ENCODE measurements at regions not wholly inside any gene's neighbourhood (a gene's known extent, or its start where the extent isn't known, plus 50 kb on each side); places are given as distances from the start of the nearest gene placed in this dataset.

GRCh38 chr3:177541541-177541940 lies 344.3 kb upstream of the TBL1XR1 start:
- no peak for DNase-seq

GRCh38 chr3:177545964-177546363 lies 348.7 kb upstream of the TBL1XR1 start:
- DNase-seq: no peak

DNA sequence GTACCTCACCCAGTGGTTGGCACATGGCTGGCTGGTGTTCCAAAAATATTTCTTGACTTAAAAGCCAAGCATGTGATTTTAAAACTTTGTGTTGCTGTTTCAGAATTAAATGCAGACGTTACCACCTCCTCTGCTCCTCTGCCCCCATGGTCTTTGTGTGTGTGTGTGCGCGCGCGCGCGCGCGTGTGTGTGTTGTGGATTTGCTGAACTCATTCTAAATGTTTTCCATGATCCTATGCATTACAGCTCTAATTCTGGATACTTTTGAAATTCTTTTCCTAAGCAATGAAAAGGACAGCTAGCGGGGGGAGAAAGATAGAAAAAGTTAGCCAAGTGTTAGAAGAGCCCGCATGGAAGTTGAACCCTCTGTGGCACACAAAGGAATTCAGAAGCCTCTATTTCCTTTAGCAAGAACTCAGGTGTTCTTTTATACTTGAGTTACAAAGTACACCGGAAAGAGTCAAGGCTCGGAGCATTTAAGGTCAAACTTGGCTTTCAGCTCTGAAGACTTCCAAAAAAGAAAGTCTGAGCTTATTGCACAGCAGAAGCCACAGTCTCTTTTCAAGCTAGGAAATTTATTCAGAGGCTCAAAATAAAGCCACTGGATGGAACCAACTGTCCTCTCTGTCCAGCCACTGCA lies 350.5 kb upstream of the TBL1XR1 start:
- no peak for DNase-seq

DNA sequence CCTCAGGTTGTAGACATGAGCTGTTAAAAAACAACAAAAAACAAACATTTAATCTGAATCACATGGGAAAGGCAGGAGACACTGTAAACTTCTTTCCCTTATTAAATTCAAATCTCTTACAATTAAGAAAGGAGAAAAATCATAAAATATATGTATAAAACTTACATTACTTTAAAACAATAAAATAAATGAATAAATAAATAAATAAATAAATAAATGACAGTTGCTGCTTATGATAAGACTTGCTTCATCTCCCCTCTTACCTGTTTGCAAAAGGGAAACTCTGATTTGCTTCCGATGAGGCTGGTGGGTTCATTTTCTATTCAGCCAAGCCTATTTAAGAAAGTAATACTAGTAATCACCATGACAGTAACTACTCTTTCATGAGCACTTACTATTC lies 353.4 kb upstream of the TBL1XR1 start:
- DNase-seq: no peak

DNA sequence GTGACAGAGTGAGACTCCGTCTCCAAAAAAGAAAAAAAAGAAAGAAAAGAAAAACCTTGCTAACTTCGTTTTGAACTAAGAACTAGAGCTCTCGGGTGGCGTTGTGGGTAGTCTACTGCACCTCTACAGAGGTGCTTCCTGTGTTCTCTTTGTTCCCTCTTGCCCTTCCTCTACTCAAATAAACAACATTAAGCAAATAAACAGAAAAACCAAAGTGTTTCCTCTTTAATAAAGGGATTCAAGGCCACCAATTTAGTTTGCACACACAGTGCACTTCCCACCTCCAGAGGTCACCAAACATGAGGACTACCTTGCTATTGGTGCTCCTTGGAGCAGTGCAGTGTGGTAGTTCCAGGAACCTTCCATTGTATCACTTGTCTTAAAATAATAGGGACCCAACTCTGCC lies 354.2 kb upstream of the TBL1XR1 start:
- DNase-seq: no peak

- DNase-seq: no peak
These were observed 354.8 kb upstream of the TBL1XR1 start for GRCh38 chr3:177552051-177552450.

DNA sequence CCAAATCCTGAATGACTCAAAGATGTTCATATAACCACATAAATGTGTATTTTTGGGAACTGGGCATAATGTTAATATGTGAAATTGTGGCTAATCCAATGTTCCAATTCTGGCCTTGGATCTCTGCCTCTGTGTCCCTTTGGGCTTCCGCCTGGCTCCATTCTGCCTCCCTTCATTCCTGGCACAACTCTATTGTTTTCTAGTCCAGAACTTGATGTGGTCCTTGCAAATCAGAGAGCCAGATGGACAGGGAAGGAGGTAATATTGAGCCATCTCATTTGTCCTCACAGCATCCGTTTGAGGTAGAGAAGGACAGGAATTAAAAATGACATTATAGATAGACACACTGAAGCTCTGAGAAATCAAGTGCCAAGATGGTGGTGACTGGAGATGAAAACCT lies 355.7 kb upstream of the TBL1XR1 start:
- no peak for DNase-seq

DNA sequence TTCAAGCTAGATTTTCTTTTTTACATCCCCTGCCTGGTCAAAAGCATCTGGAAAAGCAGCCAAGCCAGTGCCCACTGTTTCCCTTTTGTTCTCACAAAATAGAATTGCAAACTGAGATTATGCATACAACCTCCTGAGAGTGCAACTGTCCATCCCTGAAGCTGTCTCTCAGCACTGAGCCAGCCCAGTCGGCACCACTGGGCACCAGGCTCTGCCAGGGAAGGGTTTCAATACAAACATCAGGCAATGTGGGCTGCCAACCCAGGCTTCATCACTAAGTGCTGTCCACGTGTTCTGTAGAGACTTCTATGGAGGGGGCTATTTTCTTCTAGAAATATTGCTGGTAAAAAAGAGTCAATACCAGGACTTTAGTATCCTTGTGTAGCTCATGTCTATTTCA lies 356.3 kb upstream of the TBL1XR1 start:
- no peak for DNase-seq

DNA sequence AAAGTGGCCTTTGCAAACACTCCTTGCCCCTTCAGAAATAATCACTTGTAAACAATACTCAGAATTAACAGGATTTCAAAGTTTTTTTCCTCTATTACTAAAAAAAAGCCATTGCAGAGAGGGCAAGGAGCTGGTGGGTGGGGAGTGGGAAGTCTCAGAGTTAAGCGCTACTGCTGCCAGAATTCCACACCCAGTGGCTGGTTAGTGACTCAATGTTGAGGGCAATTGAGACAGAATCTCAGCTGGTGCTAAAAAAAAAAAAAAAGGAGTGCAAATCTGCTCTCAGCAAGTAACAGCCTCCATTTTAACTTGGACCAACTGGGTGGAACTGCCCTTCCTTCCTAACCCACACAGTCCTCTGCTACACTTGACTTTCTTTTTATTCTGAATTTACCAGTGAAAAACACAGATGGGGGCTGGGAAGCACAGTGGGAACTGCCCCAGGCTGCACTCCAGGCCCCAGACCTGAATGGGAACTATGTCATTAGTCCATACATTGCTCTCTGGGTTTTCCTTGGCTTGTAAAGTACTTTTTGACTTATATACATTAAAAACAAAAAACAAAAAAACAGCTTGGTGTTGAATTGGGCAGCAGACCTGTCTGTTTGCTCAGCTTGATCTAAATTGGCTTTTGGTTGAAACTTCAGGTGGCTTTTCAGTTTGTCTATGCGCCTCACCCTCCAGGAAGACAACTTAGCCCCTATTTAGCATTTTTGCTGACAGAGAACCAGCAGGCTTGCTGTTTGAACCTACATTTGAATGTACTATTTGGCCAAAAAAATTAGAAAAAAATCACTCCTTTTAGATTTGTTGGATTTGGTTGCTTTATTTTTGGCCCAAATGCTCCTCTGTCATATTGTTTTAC lies 357.8 kb upstream of the TBL1XR1 start:
- DNase-seq: peak; percentile 94

- no peak for DNase-seq
These were observed 360.3 kb upstream of the TBL1XR1 start for GRCh38 chr3:177557548-177557947.

DNA sequence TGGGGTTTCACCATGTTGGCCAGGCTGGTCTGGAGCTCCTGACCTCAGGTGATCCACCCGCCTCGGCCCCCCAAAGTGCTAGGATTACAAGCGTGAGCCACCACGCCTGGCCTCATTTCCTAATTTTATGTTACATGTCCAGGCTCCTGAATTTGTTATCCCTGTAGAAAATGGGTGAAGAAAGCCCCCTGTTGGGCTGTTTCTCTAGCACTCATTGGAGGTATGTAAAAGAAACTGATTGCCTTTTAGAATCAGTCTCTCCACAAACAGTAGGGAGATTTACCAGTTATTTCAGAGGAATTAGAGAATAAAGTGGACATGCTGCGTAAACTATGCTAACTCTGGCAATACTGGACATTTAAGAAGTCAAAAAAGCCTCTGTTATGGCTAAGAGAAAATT lies 364.1 kb upstream of the TBL1XR1 start:
- no peak for DNase-seq

DNA sequence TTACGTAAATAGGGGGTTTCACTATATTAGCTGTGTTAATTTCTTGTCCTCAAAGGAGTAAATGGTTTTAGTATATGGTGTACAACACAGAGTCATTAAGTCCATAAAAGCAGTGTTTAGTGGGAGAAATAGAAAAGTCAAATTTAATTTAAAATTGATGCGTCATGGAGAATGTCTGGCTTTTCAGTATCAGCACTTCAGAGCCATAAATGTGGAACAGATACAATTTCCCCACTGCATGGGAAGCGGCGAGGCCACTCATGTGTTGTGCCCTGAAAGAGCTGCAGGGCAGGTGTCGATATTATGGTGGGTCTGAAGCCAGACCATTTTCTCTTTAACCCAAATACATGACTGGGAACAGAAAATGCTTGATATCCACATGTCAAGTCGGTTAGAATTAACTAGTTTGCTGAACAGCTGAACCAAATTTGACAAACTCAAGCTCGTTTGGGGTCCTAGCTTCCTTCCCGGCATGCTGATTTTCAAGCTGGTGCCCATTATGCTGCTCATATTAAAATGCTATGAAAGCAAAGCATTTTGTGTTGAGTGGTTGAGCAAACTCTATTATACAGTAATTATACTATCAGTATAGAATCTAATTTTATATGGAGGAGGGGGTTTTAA lies 364.6 kb upstream of the TBL1XR1 start:
- no peak for DNase-seq

DNA sequence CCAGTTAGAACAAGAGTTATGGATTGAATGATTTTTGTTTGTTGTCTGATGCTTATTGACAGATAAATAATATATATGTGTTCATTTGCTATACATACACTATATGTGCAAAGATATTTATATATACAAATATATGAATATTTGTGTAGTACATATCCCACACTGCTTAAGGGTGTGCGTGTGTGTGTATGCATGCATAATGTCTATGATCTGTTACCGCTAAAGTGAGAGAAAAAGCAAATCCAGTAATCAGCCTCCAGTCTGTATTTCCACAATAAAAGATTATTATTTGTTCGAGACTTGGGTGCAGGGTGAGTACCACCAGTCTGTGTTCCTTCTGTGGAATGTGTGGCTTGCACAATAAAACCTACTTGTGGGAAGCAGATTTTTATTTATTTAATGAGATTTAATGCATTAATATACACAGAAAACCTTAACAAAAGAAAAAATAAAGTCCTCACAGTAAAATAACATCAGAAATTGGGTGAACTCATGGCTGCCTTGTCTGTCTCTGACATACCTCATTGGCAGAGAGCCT lies 366.0 kb upstream of the TBL1XR1 start:
- DNase-seq: no peak

DNA sequence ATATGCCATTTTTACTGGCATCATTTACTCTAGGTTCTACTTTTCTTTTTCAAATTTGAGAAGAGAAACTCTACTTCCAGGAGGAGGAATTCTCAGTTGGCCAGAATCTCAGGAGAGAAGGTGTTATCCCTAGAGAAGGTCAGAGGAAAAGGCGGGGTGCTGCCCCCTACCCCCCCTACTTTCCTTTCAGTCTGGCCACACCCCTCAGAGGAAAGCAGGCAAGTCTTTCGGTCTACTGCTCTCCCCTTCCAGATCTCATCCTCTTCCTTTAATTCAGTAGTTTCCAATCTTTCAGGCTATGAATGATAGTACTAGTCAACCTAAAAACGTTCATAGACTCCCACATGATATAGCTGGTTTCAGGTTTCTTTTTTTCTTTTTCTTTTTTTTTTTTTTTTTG lies 366.5 kb upstream of the TBL1XR1 start:
- no peak for DNase-seq

DNA sequence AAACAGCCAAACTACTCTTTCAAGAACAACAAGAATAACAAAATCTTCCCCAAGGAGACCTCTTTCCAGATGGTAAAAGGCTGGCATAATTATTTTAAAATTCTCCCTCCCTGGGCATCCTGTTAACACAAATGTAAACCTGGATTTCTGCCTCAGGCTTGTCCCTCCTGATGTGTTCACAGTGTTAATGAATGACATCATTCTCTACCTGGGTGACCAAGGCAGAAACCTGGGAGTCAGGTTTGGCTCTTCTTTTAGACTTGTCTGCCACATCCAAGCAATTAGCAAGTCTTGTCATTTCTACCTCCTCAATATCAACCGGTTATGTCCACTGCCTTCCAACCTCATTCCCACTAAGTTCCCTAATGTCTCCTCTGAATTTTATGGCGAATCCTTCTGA lies 368.7 kb upstream of the TBL1XR1 start:
- DNase-seq: no peak

GRCh38 chr3:177567833-177568232 lies 370.6 kb upstream of the TBL1XR1 start:
- no peak for DNase-seq

- no peak for DNase-seq
These were observed 371.9 kb upstream of the TBL1XR1 start for GRCh38 chr3:177569193-177569592.

DNA sequence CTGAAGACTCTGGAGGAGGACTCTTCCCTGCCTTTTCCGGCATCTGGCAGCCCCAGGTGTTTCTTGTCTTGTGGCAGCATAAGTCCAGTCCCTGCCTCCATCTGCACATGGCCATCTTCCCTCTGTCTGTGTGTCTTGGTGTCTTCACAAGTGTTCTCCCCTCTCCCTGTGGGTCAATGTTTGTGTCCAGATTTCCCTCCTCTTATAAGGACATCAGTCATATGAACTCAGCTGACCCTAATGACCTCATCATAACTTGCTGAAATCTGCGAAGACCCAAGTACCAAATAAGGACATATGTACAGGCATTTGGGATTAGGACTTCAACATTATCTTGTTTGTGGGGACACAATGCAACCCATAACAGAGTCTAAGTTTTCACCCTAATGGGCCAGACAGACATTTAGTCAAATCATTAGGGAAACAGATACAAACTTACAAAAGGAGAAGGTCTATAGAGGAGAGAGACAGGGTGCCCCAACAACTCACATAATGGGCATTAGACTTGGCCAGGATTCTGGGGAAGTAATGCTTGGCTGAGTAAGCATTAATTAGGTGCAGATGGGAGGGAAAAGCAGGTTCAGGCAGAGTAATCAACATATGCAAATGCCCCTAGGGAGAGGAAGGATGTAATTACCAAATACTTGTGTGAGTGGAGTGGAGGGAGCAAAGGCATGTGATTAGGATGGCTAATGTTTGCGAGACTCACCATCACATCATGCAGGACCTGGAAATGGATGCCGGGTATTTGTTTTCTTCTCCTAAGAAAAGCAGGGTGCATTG lies 372.8 kb upstream of the TBL1XR1 start:
- peak; percentile 66 to 72 for DNase-seq

GRCh38 chr3:177571271-177571943 lies 374.1 kb upstream of the TBL1XR1 start:
- no peak for DNase-seq

DNA sequence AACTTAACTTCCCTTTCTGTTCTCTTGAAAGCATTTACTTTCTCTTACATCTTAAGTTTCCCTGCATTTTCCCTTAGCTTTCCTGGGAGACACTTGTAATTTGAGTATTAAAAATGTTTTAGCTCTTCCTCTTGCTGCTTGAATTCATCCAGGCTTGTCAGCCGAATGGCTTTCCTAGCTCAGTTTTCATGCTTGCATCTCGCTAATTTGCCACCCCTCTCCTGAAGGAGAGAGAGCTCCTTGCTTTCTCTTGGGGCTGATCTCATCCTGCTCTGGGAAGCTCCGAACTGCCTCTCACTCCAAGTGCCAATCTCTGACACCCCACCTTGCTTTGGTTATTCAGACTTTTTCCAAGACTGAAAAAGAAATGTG lies 374.6 kb upstream of the TBL1XR1 start:
- no peak for DNase-seq

DNA sequence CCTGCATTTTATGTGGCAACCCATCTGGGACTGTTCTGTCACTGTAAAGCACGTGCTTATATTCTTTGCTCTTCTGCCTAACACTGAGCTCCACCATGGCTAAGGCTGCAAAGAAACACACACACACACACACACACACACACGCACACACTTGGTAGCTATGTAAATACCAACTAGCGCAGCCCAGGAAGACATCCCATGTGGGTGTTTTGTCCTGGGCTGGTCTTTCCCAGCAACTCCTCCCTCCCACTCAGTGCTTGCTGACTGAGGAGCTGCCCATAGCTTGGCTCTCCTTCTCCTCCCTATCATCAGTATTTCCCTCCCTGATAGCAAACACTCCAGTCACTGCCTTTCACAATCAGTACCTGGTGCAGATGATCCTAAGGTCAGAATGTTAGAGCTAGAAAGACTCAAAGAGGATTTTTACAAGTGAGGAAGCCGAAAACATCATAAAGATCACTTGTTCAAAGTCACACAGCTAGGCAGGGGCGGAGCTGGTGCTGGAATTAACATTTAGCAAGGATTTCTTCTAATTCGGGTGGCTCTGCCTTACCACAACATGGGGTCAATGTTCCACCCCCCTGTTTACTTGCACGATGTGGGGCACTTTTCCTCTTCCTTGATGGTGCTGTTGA lies 377.1 kb upstream of the TBL1XR1 start:
- peak; percentile 53 to 79 for DNase-seq

GRCh38 chr3:177576746-177577145 lies 379.5 kb upstream of the TBL1XR1 start:
- no peak for DNase-seq

All from inflammatory macrophage (primary cell).